HK-2 (cell line): ENCODE measurements at regions not wholly inside any gene's neighbourhood (a gene's known extent, or its start where the extent isn't known, plus 50 kb on each side); places are given as distances from the start of the nearest gene placed in this dataset.

Experiments used
- DNase-seq: peaks from one replicate; pipeline ENCODE4 v3.0.0-alpha.2; 2018; ENCODE audit not compliant: unreplicated experiment

- DNase-seq, result no peak
Observed at GRCh38 chr12:5379749-5380496, 52.0 kb upstream of the NTF3 start.
